ENCODE measurements at regions not wholly inside any gene's neighbourhood (a gene's known extent, or its start where the extent isn't known, plus 50 kb on each side); places are given as distances from the start of the nearest gene placed in this dataset.

- intact Hi-C loops (cut with DNase I): no loop called here
- no peak for DNase-seq
Observed at GRCh38 chr20:11550657-11551338, 366.9 kb upstream of the BTBD3 start.

GRCh38 chr20:11551479-11551878 lies 366.2 kb upstream of the BTBD3 start:
- intact Hi-C loops (cut with DNase I): no loop called here
- no peak for DNase-seq

- peak in 1 of 42 donors; percentile 8 for DNase-seq
Observed at GRCh38 chr20:11553603-11554002, 364.1 kb upstream of the BTBD3 start.

GRCh38 chr20:11555510-11555909 lies 362.2 kb upstream of the BTBD3 start:
- intact Hi-C loops (cut with DNase I): no loop called here

More at GRCh38 chr20:11553603-11554002, 364.1 kb upstream of the BTBD3 start:
- intact Hi-C loops (cut with DNase I): no loop called here

DNA sequence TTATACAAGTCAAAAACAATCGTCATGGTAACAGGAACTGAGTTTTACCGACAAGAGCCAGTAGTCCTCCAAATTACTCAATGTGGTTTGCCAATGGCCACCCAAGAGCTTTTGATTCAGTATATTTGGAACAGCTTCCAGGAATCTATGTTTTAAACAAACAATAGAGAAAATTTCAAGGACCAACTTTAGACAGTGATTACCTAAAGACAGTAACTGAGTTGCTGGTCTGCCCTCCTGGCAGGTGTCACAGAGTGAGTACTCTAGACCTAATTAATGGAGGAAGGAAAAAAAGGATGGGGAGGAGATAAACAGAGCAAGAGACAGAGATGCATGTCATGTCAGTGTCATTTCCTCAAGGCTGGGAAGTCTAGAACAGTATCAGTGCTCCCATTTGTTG lies 361.3 kb upstream of the BTBD3 start:
- intact Hi-C loops (cut with DNase I): no loop called here

More at GRCh38 chr20:11555510-11555909, 362.2 kb upstream of the BTBD3 start:
- no peak for DNase-seq

DNA sequence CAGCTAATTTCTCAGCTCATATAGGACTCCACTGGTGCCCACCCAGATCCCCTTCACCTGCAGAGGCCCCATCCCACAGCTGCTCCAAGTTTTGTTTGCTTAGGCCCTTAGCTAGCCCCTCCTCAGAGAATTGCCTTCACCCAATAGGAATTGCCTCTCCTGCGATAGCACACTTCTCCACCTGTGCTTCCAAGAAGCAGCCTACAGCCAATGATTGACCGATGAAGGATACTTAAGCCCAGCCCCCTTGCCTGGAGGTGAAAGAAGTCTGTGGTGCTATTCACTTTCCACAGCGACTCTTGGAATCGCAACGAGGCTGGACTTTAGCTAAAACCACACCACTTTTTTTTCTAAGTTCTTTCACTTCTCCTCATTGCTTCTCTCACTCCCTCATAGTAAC lies 353.2 kb upstream of the BTBD3 start:
- intact Hi-C loops (cut with DNase I): no loop called here
- DNase-seq: no peak

More for the DNA sequence above, 361.3 kb upstream of the BTBD3 start:
- no peak for DNase-seq

DNA sequence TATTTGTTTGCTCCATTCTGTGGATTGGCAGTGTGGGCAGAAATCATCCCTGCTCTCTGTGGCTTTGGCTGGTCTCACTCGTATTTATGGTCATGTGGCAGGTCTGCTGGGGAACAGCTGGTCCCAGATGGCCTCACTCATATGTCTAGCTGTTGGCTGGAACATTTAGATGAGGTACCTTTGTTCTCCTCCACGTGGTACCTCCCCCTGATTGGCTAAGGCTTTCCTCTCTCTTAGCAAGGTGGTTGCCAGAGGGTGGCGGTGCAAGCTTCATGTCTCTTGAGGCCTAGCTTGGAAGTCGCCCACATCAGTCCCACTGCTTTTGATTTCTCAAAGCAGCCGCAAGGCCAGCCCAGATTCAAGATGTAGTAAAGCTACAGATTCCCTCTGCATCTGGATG lies 348.5 kb upstream of the BTBD3 start:
- DNase-seq: no peak
- intact Hi-C loops (cut with DNase I): no loop called here

GRCh38 chr20:11573507-11573906 lies 344.2 kb upstream of the BTBD3 start:
- intact Hi-C loops (cut with DNase I): no loop called here
- no peak for DNase-seq

GRCh38 chr20:11581271-11581670 lies 336.4 kb upstream of the BTBD3 start:
- intact Hi-C loops (cut with DNase I): no loop called here
- no peak for DNase-seq

DNA sequence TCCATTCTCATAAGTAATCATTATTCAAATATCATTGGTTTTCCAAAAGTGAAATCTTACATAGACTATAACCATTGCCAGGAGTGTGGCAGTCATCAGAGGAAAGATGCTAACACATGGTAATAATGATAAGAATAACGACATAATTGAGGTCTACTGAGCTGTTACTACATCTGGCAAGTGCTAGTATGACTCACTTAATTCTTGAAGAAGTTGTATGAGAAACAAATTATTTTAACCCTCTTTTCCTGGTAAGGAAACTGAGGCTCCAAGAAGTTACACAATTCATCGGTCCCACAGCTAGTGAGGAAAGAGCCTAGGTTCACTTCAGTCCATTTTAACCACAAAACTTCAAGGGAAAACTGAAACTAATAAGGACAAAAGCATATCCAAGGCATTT lies 335.6 kb upstream of the BTBD3 start:
- DNase-seq: no peak
- intact Hi-C loops (cut with DNase I): no loop called here

GRCh38 chr20:11585752-11586352 lies 331.8 kb upstream of the BTBD3 start:
- peak in 5 of 42 donors; percentile 6 to 55 (median 20) for DNase-seq
- intact Hi-C loops (cut with DNase I): no loop called here

DNA sequence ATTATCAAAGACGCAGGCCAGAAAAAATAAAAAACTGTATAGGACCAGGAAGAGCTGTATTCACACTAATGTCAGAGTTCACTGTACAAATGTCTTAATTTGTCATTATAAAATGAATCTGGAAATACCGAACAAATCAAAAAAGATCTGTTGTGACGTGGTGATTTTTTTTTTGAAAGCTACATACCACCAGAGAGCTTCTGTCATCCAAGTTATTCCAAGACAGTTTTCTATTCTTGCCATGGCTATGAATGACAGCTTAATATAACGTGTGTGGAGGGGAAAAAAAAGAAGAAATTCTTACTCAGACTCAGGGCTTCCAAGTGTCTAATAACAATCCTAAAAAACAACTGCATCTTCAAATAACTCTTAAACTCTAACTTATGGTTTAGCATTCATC lies 328.8 kb upstream of the BTBD3 start:
- DNase-seq: no peak
- intact Hi-C loops (cut with DNase I): no loop called here

- intact Hi-C loops (cut with DNase I): no loop called here
- no peak for DNase-seq
Observed at GRCh38 chr20:11591965-11592364, 325.7 kb upstream of the BTBD3 start.

- no peak for DNase-seq
- intact Hi-C loops (cut with DNase I): no loop called here
Observed at GRCh38 chr20:11604339-11604738, 313.4 kb upstream of the BTBD3 start.

GRCh38 chr20:11607047-11607446 lies 310.6 kb upstream of the BTBD3 start:
- intact Hi-C loops (cut with DNase I): no loop called here
- no peak for DNase-seq

- intact Hi-C loops (cut with DNase I): no loop called here
- DNase-seq: no peak
Observed at GRCh38 chr20:11608736-11609135, 309.0 kb upstream of the BTBD3 start.

GRCh38 chr20:11624704-11625103 lies 293.0 kb upstream of the BTBD3 start:
- intact Hi-C loops (cut with DNase I): no loop called here

GRCh38 chr20:11626551-11626950 lies 291.1 kb upstream of the BTBD3 start:
- intact Hi-C loops (cut with DNase I): no loop called here
- DNase-seq: no peak

More at GRCh38 chr20:11624704-11625103, 293.0 kb upstream of the BTBD3 start:
- DNase-seq: no peak

DNA sequence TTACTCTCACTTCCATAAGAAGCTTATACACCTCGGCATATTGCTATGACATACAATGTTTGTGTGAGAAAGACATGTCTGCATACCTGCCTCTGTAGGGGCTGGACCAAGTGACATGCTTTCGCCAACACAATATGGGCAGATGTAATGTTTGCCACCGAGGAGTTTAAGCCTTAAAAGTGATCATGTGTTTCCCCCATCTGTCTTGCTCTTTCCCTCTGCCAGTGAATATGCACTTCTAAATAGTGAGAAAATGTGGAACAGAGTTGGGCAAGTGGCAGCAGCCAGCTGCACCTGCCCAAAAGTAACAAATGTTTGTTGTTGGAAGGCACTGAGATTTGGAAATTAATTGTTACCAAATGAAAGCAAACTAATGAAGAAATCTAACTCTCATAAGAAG lies 274.8 kb upstream of the BTBD3 start:
- intact Hi-C loops (cut with DNase I): no loop called here

GRCh38 chr20:11646359-11646758 lies 271.3 kb upstream of the BTBD3 start:
- intact Hi-C loops (cut with DNase I): no loop called here
- DNase-seq: no peak

More for the DNA sequence above, 274.8 kb upstream of the BTBD3 start:
- no peak for DNase-seq

DNA sequence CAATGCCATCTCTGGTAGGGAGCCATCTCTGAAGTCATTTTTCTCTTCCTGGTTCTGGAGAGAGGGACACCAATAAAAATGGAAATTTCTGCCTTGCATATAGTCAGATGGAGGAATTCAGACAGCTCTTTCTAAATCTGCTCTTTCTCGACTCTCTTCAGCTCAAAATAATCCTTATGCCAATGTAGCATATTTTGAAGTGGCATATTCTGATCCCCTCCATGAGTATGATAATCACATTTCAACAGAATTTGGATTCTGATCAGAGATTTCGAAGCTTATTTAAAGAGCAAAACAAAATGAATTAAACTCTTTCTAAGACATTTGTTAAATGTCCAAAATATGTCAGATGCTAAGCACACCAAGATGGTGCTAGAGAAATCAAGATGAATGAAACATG lies 267.1 kb upstream of the BTBD3 start:
- intact Hi-C loops (cut with DNase I): no loop called here
- DNase-seq: no peak
